GOT3 (cell line): ENCODE measurements at regions not wholly inside any gene's neighbourhood (a gene's known extent, or its start where the extent isn't known, plus 50 kb on each side); places are given as distances from the start of the nearest gene placed in this dataset.
"Not testable (repeated sequence)": the region's sequence is repeated elsewhere in the genome, so short reads cannot be mapped to it uniquely, and the experiment has no call there.

Experiments used
- DNase-seq: peaks from one replicate; lab custom pipeline; 2025; ENCODE audit warnings: mixed read lengths; lab: John Stamatoyannopoulos, UW

DNA sequence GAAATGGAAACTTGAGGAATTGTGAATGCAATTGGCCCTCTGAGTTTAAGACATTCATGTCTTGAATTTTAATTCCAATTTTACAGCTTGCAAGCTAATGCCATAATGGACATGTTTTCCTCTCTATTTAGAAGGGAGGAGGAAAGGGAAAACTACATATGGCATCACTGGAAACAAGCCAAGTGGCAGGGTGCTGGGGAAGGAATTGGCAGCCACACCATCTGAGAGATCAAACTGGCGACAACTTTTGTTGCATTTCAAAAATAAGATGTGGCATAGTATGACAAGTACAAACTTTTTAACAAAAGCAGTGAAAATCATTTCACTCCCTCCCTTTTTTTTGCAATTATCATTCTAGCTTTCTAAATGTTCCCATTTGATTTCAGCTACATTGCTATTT is 615.6 kb downstream of the CENPC start:
- no peak for DNase-seq

DNA sequence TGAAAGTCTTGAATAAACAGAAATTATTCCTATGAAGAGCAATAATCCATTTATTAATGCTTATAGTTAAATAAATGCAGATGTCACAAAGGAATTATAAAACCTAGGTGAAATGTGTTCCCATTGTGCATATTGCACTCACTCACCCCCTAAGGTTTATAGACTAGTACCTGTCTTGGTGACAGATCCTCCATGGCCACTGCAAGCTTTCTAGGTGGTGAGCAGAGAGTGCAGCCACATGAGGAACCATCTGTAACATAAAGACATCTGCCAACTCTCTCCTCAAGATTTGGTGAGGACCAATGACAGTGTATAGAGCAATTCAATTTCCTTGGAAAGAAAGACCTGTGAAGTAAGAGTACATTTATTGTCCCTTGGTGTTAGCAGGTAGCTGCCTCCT is 616.4 kb downstream of the CENPC start:
- DNase-seq: not testable (repeated sequence)

DNA sequence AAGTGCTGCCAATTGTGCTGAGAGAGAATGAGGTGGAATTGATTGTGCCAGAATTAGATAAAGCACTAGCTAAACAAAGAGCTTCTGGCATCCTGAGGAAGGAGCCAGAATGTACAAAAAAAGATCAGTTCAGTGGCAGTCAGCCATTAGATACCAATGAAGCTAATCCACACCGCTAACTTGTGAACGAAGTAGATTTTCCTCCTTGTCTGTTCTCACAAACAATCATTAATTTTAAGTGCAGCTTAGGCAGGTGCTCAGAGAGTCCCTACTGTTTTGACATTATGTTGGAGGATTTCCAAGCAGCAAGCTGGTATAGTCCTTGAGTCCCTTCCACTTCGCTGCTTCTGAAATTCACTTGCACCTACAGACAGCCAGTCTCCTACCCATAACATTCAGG is 617.4 kb downstream of the CENPC start:
- no peak for DNase-seq

DNA sequence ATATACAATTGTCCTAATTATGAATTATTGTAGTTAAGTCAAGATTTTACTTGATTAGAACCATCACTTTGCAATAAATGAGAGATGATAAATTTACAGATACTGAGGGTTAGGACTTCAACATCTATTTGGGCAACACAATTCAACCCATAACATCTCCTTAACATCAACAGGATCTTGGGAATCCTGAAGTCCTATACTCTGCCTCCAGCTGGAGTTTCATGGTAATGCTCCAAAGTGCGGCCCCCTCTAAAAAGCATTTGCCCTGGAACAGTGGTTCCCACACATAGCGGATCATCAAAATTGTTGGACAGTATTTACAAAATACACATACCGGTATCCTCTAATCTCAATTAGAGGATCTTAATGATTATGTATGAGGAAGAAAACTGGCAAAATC is 618.6 kb downstream of the CENPC start:
- no peak for DNase-seq

DNA sequence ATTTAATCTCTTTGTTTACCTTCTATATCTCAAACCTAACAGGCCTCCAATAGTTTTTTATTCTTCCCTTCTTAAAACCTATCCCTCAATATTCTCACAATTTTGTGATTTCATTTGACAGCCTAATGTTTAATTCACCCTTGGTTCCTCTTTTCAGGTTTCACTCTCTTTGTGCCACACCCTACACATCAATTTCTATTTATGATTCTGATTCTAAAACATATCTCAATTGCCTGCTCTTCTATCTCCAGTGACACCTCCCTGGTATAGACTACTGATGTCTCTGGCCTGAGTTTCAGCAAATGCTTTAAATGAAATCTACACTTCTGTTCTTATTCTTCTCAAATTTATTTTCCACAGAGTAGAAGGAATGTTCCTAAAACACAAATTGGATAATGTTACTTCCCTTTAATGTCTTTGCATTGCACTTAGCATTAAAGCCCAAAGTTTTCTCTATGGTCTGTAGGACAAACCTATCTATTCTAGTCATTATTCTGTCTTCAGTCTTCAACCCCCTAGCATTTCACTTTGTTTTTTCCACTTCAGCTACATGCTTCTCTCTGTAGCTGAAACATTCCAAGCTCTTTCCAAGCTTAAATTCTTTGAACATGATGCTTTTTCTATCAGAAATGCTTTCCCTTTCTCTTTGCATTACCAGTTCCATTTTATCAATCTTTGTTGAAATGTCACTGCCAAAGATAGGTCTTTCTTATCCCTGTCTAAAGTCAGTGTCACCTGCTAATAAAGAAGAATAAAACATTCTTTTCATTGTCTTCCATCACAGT is 622.0 kb downstream of the CENPC start:
- DNase-seq: no peak

DNA sequence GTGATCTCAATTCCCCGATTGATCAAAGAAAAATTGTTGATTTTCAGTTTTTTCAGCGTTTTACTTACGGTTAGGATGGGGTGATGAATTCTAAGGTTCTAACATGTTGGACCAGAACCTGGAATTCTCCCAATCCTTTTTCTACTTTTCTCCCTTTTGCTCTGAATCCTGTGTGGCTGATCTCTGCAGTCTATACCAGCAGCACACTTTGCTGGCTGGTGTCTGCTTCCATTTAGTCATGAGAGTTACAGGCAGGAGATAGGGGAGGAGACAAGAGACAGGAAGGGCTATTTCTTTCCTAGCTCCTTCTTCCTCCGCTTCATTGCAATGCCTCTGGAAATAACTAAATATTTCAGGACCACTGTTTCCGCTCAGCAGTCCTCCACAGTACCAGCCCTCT is 623.9 kb downstream of the CENPC start:
- DNase-seq: no peak

DNA sequence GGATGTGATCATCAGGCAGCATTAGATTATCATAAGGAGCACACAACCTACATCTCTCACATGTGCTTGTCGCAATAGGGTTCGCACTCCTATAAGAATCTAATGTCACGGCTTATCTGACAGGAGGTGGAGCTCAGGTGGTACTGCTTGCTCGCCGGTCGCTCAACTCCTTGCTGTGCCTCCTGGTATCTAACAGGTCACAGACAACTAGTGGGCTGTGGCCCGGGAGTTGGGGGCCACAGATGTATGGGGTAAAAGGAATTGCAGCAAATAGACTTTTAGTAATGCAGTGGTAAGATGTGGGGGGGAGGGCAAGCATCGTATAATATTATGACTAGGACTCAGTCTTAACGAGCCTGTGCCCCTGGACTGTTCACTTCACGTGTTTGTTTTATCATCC is 624.8 kb downstream of the CENPC start:
- DNase-seq: no peak

DNA sequence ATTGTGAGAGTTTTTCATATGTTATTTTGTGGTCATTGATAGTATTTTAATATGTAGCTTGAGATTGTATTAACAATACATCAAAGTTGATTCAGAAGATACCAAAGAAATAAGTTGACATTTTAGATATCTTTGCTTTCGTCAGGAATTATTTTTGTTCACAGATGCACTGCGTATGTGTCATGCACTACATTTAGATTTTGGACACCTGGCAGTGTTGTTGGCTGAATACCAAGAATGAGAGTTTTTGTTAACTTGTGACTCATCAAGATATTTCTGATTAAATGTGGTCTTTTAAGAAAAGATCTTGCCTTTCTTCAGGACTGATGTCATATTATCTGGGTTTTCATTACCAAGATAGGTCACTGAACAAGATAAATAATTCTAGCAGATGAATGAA is 633.4 kb downstream of the CENPC start:
- DNase-seq: no peak

DNA sequence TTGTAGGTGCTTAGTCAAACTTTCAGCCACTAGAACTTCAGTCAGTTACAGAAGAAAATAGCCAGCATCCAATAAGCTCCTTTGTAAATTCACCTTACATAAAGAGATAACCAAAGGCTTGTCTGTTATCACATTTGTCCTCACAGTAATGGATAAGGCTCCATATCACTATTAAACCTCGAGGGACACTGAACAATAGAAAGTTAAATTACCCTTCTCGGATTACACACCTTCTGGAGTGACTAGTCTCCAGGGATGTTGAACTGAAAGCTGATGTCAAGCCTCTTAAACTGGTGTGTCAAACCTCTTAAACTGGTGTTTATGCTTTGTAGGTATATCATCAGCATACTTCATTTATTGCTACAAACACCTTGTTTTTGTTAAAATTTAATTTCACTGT is 639.0 kb downstream of the CENPC start:
- DNase-seq: no peak

DNA sequence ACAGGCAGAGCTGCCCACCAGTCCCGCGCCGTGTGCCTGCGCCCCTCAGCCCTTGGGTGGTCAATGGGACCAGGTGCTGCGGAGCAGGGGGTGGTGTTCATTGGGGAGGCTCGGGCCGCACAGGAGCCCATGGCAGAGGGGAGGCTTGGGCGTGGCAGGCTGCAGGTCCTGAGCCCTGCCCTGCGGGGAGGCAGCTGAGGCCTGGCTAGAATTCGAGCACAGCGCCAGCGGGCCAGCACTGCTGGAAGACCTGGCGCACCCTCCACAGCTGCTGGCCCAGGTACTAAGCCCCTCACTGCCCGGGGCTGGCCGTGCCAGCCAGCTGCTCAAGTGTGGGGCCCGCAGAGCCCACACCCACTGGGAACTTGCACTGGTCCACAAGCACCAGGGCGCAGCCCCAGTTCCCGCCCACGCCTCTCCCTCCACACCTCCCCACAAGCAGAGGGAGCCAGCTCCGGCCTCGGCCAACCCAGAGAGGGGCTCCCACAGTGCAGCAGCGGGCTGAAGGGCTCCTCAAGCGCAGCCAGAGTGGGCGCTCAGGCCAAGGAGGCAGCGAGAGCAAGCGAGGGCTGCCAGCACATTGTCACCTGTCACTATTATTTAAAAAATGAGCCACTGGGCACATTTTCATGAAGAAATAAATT is 645.8 kb downstream of the CENPC start:
- DNase-seq: no peak

DNA sequence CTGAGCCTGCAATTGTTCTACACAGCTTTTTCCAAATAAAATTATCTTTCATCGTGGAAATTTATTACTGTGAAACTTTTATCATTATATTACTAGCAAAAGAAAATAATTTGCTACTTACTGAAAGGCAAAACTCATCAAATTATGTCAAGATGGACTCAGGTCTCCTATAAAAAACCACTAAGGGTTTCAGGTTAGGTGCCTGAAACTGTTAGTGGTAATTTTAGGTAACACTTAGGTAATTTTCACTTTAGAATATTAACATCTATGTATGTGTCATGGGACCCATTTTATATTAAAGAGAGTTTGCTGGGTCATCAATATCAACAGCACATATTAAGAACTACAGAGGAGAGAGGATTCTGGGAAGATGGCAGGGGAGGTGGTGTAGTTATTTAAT is 651.5 kb downstream of the CENPC start:
- DNase-seq: no peak

DNA sequence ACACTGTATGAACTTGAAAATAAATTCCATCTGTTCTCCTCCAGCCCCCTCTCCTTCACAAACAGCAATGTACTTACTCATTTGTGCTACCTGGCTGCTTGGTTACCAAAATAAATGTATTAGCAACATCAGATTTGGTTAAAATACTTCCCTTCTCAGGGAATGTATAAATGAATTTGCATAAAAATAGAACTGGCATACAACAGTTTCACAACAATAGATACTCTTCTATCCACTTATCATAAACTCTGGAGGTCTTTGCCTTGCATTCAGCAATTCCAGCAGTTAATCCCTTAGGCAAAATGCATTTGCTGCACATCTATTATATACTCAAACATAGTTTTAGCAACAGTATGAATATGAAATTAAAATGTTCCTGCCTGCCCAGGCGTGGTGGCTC is 658.2 kb downstream of the CENPC start:
- no peak for DNase-seq

DNA sequence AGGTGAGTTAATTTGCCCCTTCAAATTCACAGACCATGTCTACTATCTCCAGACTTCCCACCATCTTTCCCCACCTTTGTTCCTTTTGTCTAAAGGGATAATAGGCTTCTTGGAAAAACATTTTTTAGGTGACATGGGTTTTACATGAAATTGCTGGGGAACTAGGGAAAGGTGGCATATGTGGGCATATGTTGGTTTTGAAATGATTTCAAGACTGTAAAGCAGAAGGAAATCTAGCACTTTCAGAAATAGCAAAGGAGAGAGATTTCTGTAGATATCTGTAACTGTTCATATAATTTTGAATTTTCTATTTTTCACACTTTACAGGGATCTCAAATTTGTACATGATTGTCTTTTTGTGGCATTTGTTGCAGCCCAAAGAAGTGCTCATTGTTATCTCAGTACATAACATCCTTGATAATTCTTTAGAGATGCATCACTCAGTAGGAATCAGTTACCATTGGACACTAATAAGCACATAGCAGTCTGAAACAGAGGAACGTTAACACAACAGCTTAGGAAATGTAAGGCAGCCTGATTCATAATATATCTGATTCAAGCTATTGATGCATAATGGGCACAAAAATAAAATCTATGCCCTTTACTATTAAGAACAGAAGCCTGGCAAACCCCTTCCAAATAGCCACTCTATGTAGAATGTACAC is 659.7 kb downstream of the CENPC start:
- DNase-seq: no peak

DNA sequence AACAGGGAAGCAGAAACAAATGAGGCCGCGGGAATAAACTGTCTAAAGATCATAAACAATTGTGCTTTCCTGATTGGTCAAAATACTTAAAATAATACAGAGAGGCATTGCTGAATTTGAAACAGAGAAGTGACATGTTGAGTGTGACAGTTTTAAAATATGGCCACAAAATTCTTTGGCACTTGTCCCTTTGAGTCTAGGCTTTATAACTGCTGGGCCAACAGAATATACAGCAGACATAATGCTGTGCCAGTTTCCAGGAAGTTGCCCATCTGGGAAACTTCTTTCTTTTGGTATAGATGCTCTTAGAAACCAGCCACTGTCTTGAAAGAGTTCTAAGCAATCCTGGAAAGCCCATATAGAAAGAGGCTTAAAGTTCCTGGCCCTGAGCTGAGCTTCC is 668.4 kb downstream of the CENPC start:
- DNase-seq: no peak

DNA sequence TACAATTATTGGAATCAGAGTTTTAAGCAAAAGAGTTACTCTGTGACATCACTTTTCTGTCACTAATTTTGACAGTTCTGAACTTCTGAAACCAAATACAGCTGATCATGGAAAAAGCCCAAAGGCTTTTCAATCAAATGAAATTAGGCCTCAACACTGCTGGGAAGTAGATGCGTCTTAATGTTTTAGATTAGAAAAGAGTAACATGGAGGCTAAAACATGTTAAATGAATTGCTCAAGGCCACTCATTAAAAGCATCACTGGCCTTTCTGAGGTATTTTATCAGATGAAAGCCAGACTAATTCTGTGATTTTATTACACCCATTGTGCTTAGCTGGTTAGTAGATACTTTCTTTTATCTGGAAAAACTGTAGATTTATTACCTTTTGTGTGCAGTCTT is 672.6 kb downstream of the CENPC start:
- no peak for DNase-seq

DNA sequence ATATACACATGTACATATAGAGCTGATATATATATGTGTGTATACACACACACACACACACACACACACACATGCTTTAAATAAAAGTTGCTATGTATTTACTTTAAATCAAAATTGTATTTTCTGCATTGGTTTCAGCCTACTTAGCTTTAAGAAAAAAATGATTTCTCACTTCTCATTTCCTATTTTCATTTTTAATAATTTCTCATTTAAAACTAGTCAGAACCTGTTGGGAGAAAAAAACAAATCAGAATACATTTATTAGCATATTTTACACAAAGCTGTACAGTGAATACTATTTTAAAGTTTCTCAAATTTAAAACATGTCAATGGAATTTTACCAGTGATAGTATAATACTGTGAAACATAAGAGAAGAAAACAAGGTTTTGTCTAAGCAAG is 681.8 kb downstream of the CENPC start:
- DNase-seq: no peak

DNA sequence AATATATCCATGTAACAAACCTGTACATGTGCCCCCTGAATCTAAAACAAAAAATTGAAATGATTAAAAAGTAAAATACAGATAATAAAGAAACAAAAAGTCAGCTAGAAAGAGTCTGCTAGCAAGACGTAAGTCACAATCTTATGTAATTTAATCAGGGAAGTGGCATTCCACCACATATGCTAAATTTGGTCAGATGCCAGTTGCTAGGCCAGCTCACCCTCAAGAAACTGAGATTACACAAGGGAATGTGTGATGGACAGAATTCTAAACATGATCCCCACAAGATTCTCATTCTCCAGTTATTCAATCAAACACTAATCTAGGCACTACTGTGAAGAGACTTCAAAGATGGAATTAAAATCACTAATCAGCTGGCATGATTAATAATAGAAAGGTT is 689.3 kb downstream of the CENPC start:
- DNase-seq: no peak

DNA sequence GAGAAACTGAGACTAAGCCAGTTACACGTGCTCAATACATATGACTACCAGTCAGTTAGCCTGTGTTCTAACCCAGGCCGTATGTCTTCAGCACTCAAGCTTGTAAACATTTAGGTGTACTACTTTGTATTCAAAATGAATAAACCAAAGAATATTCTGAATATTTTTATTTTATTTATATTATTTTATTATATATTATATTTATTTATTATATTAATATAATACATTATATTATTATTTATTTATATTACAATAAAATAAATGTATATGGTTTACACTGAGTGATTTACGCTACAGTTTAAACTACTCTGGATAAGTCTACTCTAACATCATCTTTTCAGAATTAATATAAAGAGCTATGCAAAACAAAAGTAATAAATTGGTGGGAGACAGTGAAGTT is 691.5 kb downstream of the CENPC start:
- DNase-seq: no peak

DNA sequence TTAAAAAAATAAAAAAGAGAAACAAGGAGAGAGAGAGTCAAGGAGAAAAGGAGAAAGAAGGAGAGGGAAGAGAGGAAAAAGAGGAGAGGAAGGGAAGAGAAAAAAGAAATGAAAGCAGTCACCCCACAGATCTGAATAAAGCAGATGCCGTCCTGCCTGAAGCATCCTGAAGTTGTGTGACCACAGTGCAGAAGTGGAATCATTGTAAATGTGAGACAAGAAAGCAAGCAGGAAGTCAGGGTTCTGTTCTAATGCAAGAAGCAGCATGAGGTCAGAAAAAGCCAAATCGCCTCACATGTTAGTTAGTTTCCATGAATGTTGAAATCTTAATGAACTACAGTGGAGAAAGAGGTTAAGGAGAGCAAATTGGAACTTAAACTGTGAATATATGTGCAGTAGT is 692.5 kb downstream of the CENPC start:
- DNase-seq: no peak

DNA sequence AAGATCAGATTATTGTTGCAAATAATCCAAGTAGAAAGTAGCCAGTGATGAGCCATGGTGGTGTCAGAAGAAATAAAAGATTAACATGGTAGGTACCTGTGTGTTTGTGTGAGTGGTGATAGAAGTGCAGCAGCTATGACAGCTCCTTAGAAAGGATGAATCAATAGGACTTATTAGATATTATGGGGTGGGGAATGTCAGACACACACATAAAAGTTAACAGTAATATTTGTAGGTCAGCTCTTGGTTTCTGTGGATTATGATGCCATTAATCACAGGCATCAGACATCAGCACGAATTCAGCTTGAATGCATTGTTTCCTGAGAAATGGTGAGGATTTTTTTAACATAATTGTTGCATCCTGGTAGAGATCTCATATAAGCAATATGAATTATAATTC is 695.7 kb downstream of the CENPC start:
- no peak for DNase-seq

DNA sequence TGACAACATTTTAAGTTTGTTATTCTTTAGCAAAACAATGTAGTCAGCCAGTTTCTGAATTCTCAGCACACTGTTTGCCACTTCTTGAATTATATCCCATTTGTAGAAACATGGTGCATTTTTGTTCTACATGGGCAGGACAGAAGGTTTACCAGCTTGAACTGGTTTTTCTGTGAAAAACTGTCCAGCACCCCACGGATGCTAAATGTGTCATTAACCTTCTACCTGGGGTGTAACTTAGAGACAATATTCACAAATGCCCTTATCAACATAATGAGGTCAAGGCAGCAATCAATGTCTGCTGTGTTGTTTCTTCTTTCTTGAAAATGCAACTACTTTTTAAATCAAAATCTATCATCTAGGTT is 702.6 kb downstream of the CENPC start:
- no peak for DNase-seq

DNA sequence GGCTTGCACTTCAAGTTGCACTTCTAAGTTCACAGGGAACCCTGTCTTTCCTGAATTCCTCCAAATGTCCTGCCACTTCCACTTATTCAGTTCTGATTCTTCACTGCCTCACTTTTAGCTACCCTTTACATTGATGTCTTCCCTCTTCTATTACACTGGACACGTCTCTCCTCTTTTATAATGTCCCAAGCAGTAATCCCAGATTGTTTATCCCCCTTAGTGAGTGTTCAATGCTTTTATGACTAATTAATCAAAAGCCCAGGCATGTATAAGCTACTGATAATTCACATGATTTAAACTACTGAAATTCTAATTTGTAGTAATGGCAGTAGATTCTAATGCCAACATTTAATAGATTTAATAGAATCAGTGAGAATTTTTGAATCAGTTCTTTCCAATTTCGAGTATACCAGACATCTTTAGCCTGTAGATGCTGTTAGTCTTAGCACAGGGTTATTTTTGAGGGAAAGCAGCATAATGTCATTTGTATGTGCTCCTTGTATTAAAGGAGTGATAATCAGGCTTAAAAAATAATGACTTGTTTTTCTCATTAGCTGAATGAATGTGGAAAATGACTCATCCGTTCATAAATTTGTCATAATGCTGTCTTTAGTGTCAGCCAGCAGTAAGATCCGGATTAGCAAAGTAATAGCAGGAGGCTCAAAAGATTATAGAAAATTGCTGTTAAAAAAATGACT is 703.1 kb downstream of the CENPC start:
- no peak for DNase-seq

DNA sequence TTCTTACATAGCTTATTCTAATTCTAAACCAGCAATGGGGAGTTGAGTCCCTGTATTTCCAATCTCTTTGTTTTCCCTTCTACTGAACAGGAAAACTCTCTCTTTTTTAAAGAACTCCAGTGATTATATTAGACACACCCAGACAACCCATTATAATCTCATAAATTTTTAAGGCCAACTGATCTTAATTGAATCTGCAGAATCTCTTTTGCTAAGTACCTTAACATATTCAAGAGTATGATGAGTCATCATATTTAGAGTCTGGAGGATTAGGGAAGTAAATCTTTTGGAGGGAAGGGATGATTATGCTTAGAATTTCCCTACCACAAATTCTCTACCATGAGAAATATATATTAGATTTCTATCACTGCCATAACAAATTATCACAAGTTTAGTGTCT is 705.1 kb downstream of the CENPC start:
- DNase-seq: no peak
